Smooth muscle cell (in vitro differentiated cells): ENCODE measurements at regions not wholly inside any gene's neighbourhood (a gene's known extent, or its start where the extent isn't known, plus 50 kb on each side); places are given as distances from the start of the nearest gene placed in this dataset.

ENCODE experiments used
- DNase-seq: peaks from one replicate; lab custom pipeline; 2025; ENCODE audit not compliant: unreplicated experiment; lab: John Stamatoyannopoulos, UW
- H2AFZ ChIP-seq: fragments of 200-600 bp; sonication (generic); 2 replicates; pipeline ENCODE4 v1.6.0; 2016; ENCODE audit warnings: antibody characterized with exemption, low read depth, mild to moderate bottlenecking
- H3F3A ChIP-seq: fragments of 200-600 bp; sonication (generic); 2 replicates; pipeline ENCODE4 v1.6.0; 2017; ENCODE audit warnings: antibody characterized with exemption, low read depth
- H3K27ac ChIP-seq: fragments of 200-600 bp; sonication (generic); 2 replicates; pipeline ENCODE4 v1.5.1; 2016; ENCODE audit warnings: low read depth, mild to moderate bottlenecking
- H3K27me3 ChIP-seq: fragments of 200-600 bp; sonication (generic); 2 replicates; pipeline ENCODE4 v1.6.1; 2016; ENCODE audit warnings: low read depth, mild to moderate bottlenecking
- H3K36me3 ChIP-seq: fragments of 200-600 bp; sonication (generic); 2 replicates; pipeline ENCODE4 v1.5.1; 2016; ENCODE audit warnings: low read depth
- H3K4me1 ChIP-seq: fragments of 200-600 bp; sonication (generic); 2 replicates; pipeline ENCODE4 v1.5.1; 2016; ENCODE audit warnings: low read depth
- H3K4me2 ChIP-seq: fragments of 200-600 bp; sonication (generic); 2 replicates; pipeline ENCODE4 v1.6.0; 2016; ENCODE audit warnings: mild to moderate bottlenecking
- H3K4me3 ChIP-seq: fragments of 200-600 bp; sonication (generic); 2 replicates; pipeline ENCODE4 v1.5.1; 2016; ENCODE audit warnings: mild to moderate bottlenecking
- H3K79me2 ChIP-seq: fragments of 200-600 bp; sonication (generic); 2 replicates; pipeline ENCODE4 v1.6.0; 2016; ENCODE audit warnings: low read depth, mild to moderate bottlenecking
- H3K9ac ChIP-seq: fragments of 200-600 bp; sonication (generic); 2 replicates; pipeline ENCODE4 v1.6.0; 2016; ENCODE audit warnings: low read depth
- H3K9me3 ChIP-seq: fragments of 200-600 bp; sonication (generic); replicated peaks from 2 replicates; pipeline ENCODE4 v1.5.1; 2016; ENCODE audit warnings: low read depth
- H4K20me1 ChIP-seq: fragments of 200-600 bp; sonication (generic); 2 replicates; pipeline ENCODE4 v1.6.0; 2016; ENCODE audit warnings: low read depth
- WGBS: methylation state at CpG from one replicate; pipeline ENCODE4 v1.1.7; 2016; ENCODE audit warnings: low lambda C conversion rate; 5-methylcytosine and 5-hydroxymethylcytosine counted together
- TF ChIP-seq, protein P1 (sequence below): fragments of 200-600 bp; sonication (generic); IDR thresholded peaks from 2 replicates; pipeline ENCODE4 v1.5.1; 2017; ENCODE audit warnings: borderline replicate concordance, mild to moderate bottlenecking, antibody characterized with exemption; ENCODE audit not compliant: insufficient read depth, poor library complexity, severe bottlenecking

DNA sequence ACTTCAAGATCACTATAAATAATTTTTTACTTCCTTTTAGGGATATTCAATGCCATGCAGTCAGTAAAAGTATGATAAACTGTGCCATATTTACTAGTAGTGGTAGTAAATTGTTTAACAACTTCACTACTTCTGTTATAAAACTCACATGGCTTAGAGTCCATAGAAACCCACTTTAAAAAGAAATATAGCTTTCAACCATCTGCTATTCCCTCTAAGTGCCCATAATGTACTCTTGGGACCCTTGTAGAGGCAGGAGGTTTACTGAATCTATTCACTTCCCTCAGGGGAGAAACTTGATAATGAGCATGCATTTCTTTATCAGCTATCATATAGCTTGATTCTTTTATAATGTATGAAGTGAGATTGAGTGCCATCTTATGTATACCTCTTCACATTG is 1448.4 kb upstream of the ALCAM start:
- Histone ChIP-seq H3K4me2 (no peak overlapping the region), H3K79me2 (no peaks in the 10 kb centered on the region), H3K4me1 (no peaks in the 10 kb centered on the region), H3F3A (no peaks in the 10 kb centered on the region), H4K20me1 (no peaks in the 10 kb centered on the region), H3K4me3 (no peak overlapping the region), H3K27me3 (peaks cover 11% of the 10 kb centered on the region), H3K27ac (no peak overlapping the region), H3K36me3 (no peaks in the 10 kb centered on the region), H3K9me3 (no peaks in the 10 kb centered on the region), H3K9ac (no peak overlapping the region), H2AFZ (no peak overlapping the region)
- no peak for DNase-seq
- TF ChIP-seq, protein P1, sequence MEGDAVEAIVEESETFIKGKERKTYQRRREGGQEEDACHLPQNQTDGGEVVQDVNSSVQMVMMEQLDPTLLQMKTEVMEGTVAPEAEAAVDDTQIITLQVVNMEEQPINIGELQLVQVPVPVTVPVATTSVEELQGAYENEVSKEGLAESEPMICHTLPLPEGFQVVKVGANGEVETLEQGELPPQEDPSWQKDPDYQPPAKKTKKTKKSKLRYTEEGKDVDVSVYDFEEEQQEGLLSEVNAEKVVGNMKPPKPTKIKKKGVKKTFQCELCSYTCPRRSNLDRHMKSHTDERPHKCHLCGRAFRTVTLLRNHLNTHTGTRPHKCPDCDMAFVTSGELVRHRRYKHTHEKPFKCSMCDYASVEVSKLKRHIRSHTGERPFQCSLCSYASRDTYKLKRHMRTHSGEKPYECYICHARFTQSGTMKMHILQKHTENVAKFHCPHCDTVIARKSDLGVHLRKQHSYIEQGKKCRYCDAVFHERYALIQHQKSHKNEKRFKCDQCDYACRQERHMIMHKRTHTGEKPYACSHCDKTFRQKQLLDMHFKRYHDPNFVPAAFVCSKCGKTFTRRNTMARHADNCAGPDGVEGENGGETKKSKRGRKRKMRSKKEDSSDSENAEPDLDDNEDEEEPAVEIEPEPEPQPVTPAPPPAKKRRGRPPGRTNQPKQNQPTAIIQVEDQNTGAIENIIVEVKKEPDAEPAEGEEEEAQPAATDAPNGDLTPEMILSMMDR, result no peak

DNA sequence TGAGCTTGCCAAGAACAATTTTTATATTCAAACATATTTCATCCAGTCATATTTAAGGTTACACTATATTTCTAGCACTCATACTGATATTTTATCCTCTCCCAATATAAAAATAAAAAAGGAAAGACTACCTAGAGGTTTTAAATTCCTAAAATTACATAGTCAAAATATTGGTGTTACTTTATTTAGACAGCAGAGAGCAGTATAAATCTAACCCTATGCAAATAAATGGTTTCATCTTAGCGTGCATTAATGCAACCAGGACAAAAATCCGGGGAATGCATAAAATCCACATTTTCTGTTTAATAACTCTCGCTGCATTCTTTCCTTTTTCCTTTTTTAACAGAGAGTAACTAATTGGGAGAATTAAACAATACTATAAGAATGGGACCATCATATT is 1447.4 kb upstream of the ALCAM start:
- Histone ChIP-seq H3K9ac (no peak overlapping the region), H3K4me1 (no peaks in the 10 kb centered on the region), H3K27me3 (peaks cover 11% of the 10 kb centered on the region), H3K9me3 (no peaks in the 10 kb centered on the region), H4K20me1 (no peaks in the 10 kb centered on the region), H3K4me3 (no peak overlapping the region), H3K27ac (no peak overlapping the region), H3K79me2 (no peaks in the 10 kb centered on the region), H3K4me2 (no peak overlapping the region), H3K36me3 (no peaks in the 10 kb centered on the region), H2AFZ (no peak overlapping the region), H3F3A (no peaks in the 10 kb centered on the region)
- no peak for DNase-seq
- TF ChIP-seq, protein P1, result no peak
- 68% methylated on average over 3 of the region's 3 CpGs for WGBS

DNA sequence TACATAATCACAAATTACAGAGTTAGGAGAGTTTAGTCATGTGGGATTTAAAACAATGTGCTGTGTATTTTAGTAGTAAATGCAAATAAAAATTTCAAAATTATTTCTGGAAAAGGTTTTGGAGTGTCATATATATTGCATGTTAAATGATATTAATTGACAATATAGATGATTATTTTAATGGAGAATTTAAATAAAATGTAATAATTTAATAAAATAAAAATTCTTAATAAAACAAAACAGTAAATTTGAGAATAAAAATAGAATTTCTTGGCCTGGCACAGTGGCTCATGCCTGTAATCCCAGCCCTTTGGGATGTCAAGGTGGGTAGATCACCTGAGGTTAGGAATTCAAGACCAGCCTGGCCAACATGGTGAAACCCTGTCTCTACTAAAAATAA is 1442.8 kb upstream of the ALCAM start:
- Histone ChIP-seq H3K27me3 (no peaks in the 10 kb centered on the region), H3K4me1 (no peaks in the 10 kb centered on the region), H3K4me2 (no peak overlapping the region), H3K36me3 (no peaks in the 10 kb centered on the region), H3K27ac (no peak overlapping the region), H3F3A (no peaks in the 10 kb centered on the region), H3K4me3 (no peak overlapping the region), H3K79me2 (no peaks in the 10 kb centered on the region), H3K9ac (no peak overlapping the region), H2AFZ (no peak overlapping the region), H3K9me3 (no peaks in the 10 kb centered on the region), H4K20me1 (no peaks in the 10 kb centered on the region)
- TF ChIP-seq, protein P1, result no peak
- no peak for DNase-seq

DNA sequence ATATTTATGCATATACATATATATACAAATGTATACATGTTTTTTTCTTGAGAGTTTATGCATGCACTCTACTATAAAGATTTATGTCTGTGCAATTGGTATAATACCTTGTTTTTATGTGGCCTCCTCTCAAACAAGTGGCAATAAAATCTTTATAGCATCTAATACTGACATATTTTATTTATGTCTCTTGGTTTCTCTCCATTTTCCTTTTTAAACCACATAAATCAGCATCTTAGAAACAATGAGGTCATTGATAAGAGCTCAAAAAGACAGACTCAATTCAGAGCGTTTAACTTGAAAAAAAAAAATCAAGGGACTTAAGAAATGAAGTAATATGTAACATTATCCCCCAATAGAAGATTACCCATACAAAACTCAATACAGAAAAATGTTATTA is 1442.2 kb upstream of the ALCAM start:
- Histone ChIP-seq H3K9ac (no peak overlapping the region), H3K27ac (no peak overlapping the region), H3K4me2 (no peak overlapping the region), H2AFZ (no peak overlapping the region), H3K4me3 (no peak overlapping the region), H3K79me2 (no peaks in the 10 kb centered on the region), H3K36me3 (no peaks in the 10 kb centered on the region), H4K20me1 (no peaks in the 10 kb centered on the region), H3K4me1 (no peaks in the 10 kb centered on the region), H3F3A (no peaks in the 10 kb centered on the region), H3K27me3 (no peaks in the 10 kb centered on the region), H3K9me3 (no peaks in the 10 kb centered on the region)
- DNase-seq, result no peak
- WGBS, result 62% methylated on average over 1 of the region's 1 CpG
- TF ChIP-seq, protein P1, result no peak
